Renal pelvis (tissue), 1 donor: ENCODE measurements at regions not wholly inside any gene's neighbourhood (a gene's known extent, or its start where the extent isn't known, plus 50 kb on each side); places are given as distances from the start of the nearest gene placed in this dataset.

Source experiments
- DNase-seq: peaks from one replicate; pipeline ENCODE4 v3.0.0-alpha.2; 2013

DNA sequence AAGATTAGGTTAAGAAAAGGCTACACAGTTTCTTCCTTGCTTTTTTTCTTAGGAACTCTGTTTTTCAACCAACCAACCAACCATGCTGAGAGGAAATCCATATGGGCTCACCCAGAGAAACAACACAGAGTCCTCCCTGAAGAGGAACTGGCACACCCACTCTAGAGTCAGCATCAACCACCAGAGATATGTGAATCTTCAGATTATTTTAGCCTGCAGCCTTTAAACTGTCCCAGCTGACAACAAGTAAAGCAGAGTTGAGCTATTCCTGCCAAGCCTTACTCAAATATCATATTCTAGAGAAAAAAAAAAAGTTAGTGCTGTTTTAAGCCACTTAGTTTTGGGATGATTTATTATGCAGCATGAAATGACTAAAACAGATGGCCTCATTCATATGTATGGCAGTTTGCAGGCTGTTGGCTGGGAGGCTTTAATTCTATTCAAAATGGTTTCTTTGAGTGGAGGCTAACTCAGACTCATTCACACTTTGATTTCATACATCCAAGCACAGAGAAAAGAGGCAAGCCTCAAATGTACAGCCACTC is 1637.7 kb upstream of the LRRTM1 start:
- no peak for DNase-seq

- DNase-seq: peak; percentile 27
These were observed 1635.9 kb upstream of the LRRTM1 start for GRCh38 chr2:81940266-81940955.

- DNase-seq: no peak
These were observed 1633.4 kb upstream of the LRRTM1 start for GRCh38 chr2:81937944-81938343.

DNA sequence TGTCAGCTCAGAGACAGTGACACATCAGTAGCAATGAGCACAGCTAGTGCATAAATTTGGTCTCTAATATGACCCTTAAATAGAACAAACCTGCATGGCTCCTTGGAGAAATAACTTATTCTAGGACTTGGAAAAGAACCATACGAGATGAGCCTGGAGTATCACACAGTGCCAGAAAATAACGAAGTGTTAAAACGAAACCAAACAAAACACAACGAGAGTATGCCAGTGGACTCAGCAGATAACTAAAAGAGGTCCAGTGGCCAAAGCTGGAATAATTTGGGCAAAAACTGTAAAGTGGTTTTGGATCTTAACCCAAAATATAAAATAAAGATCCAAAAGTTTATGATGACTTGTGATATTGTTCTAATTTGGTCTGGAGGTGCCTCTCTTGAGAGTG is 1599.0 kb upstream of the LRRTM1 start:
- DNase-seq: no peak

GRCh38 chr2:81901017-81901416 is 1596.5 kb upstream of the LRRTM1 start:
- no peak for DNase-seq

GRCh38 chr2:81895620-81896250 is 1591.2 kb upstream of the LRRTM1 start:
- DNase-seq: peak; percentile 48

- DNase-seq: peak; percentile 27
These were observed 1590.0 kb upstream of the LRRTM1 start for GRCh38 chr2:81894451-81894990.

DNA sequence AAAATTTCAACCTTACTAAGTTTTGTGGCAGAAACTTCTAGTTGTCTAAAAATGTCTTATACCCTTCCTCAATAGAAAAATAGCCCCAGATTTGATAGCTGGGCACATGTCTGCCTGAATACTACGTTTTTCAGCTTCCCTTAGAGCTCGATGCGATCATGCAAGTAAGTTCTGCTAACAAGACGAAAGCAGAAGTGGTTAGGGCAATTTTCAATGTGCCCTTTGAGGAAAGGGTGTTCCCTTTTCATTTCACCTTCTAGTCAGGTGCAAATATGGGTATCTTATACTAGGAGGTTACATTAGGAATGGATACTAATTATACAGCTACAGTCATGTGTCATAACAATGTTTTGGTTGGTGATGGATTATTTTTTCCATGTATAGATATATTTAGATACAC is 1572.1 kb upstream of the LRRTM1 start:
- no peak for DNase-seq

DNA sequence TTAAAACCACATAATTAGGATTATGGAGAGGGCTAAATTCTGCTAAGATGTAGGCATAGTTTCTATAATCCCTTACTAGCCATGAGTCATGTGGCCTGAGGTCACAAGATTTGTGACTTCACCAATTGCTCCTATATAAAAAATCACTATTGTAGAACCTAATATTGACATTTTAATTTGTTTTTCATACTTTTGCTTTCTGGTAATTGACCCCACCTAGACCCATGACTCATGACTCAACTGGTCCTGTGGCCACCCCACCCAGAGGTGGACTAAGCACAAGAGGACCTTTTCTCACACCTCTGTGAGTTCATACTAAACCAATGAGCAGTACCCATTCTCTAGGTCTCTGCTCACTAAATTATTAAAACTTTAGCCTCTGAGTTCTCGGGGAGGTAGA is 1567.5 kb upstream of the LRRTM1 start:
- DNase-seq: no peak

GRCh38 chr2:81870119-81870518 is 1565.6 kb upstream of the LRRTM1 start:
- DNase-seq: no peak

GRCh38 chr2:81858998-81859397 is 1554.4 kb upstream of the LRRTM1 start:
- DNase-seq: no peak

DNA sequence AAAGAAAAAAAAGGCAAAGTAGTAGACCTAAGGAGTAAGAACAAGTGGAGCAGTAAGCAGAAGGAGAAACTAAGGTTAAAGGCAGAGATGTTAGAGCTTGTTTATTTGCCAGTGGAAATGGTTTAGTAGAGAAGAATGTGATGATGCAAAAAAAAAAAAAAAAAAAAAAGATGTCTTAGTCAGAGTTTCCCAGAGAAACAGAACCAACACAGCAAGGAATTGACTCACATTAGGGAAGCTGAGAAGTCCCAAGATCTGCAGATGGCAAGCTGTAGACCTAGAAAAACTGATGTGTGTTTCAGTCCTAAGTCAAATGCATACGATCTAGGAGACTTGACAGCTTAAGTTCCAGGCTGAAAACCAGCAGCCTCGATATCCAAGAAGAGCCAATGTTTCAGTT is 1548.8 kb upstream of the LRRTM1 start:
- DNase-seq: no peak

DNA sequence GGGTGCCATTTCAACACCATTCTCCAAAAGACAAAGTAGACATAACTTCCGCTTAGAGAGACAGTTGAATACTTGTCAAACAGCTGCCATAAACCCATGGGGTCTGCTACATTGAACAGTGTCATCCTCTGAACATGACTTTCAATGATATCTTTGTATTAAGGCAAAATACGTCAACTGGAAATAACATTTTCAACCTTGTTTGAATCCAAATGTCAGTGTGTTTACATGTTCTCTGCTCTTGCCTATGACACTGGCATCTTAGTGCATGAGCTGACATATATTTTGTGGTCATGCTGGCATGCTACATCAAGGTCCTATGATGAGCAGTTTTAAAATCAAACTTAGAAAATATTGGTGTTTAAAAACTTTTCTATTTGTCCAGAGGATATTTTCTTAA is 1548.1 kb upstream of the LRRTM1 start:
- no peak for DNase-seq

- DNase-seq: no peak
These were observed 1535.2 kb upstream of the LRRTM1 start for GRCh38 chr2:81839780-81840179.

GRCh38 chr2:81835321-81836000 is 1530.9 kb upstream of the LRRTM1 start:
- DNase-seq: no peak

DNA sequence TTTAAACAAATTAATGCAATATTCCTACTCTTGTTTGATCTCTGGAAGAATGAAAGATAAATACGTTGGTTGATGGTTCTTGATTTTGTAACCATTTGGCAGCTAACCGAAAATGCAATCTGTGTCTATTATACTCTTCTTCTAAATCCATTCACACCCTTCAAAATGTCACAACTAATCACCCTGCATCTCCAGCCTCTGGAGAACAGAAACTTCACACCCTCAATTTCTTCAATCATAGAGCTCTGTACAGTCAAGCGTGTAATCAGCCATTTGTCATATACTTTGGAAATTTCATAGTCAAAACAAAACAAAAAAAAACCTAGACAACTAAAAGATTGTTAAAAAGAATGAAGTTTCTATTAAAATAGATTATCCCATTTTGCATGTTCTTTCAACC is 1482.3 kb upstream of the LRRTM1 start:
- DNase-seq: no peak

GRCh38 chr2:81767187-81767912 is 1462.8 kb upstream of the LRRTM1 start:
- DNase-seq: no peak

- no peak for DNase-seq
These were observed 1443.0 kb upstream of the LRRTM1 start for GRCh38 chr2:81747481-81748070.

- no peak for DNase-seq
These were observed 1435.4 kb upstream of the LRRTM1 start for GRCh38 chr2:81739966-81740365.

- DNase-seq: no peak
These were observed 1430.4 kb upstream of the LRRTM1 start for GRCh38 chr2:81734981-81735380.

DNA sequence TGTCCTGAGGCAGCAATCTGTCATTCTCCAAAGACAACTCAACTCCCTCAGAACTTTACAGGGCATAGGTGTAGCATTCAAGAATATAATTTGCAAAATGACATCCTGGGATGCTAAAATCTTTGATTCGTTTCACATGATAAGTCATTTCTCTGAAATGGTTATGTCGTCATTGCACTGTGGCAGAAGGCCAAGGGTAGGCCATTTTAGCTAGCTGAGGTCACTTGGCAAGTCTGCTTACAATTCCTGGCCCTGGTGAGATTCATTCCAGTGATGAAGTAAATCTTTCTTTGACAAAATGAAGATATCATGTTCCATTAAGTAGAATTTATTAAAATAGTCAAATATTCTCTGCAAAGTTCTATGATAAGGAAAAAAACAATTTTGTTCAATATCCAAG is 1410.3 kb upstream of the LRRTM1 start:
- no peak for DNase-seq

GRCh38 chr2:81706856-81707255 is 1402.3 kb upstream of the LRRTM1 start:
- DNase-seq: no peak
